HG03175 (cell line): ENCODE measurements at regions not wholly inside any gene's neighbourhood (a gene's known extent, or its start where the extent isn't known, plus 50 kb on each side); places are given as distances from the start of the nearest gene placed in this dataset.

ENCODE experiments used
- ATAC-seq: cut with Tn5 transposase; IDR thresholded peaks from one replicate; pipeline ENCODE4 v1.9.1; 2021; ENCODE audit warnings: mild to moderate bottlenecking, moderate library complexity; ENCODE audit not compliant: unreplicated experiment

DNA sequence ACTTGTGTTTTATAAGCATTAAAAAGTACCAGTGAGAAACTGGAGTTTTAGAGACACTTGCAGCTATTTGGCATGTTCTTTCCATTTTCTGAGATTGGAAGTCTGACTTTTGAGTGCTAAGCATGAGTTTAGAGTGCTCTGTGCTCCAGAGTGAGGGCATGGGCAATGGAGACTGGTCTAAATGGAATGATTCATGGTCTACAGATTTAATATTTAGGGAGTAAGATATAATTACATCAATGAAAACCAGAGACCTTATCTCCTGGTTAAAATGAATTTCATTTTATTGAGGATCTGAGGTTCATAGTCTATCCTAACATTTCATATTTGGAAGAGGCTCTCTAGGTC lies 135.9 kb upstream of the RPS23 start:
- no peak for ATAC-seq

DNA sequence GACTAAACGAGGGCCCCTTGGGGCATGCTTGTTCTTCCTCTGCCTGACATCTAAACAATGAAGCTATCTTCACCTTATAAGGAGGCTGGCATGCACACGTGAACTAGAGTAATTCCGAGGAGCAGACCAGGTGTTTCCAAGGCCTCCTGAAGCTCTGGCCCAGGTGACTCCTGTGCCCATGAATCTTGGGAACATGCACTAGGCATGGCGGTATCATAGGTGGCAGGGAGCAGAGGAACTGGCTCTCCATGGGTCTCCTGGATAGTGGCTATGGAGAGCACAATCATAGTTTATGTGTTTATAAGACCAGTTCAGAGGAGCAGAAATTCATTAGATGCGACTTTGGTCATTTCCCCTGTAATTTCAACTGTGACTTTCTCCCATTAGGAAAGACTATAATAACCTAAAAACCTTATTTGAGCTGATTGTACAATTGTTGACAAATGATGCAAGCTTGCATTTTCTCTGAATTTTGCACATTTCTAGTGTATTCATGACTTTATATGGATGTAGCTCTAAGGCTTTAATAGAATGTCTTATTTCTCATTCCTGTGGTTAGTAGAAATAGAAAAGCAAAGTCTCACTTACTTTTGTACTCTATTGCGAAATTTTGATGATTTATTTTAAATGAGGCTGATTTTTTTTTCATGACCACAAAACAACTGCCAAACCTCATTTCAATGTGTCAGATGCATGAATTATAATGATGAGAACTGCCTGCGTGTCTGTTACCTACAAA lies 135.3 kb upstream of the RPS23 start:
- no peak for ATAC-seq

DNA sequence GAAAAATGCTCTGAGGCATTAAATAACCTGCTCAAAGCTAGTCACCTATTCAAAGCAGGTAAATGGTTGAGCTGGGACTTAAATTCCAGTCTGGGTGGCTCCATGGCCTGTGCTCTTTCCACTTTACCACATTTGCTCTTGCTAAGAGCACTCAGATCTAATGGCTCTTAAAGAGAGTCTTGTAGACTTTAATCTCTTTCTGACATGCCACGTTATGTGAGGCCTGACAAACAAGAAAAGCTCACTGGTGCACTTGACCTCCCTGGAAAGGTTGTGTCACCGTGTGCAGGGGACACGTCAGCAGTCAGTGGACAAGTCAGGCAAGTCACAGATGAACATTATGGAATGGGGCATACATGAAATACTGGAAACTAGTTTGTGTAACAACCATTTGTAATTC lies 129.9 kb upstream of the RPS23 start:
- ATAC-seq, result no peak

DNA sequence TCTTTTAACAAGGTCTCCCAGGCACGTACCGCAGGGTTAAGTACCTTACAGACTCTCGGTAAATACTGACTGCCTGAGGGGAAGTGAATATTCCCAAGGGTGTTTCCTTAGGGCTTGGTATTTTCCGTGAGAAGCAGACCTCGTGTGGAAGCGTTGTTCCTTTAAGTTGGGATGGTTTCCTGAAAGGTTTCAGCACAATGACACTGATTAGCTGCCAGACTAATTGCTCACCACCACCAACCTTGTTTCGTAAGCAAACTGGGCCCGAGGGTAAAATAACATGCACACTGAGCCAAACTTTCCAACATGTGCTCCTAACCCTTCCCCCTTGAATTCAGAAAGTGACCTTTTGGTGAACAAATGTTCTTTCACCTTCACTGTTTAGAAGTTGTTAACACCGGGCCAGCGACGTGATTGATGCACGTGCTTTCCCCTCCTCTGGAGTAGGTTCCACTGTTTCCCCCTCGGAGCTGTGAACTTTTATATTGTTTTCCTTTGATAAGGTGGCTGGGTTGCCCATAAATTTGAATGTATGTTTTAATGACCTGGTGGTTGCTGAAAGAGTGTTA lies 128.1 kb upstream of the RPS23 start:
- ATAC-seq, result no peak

DNA sequence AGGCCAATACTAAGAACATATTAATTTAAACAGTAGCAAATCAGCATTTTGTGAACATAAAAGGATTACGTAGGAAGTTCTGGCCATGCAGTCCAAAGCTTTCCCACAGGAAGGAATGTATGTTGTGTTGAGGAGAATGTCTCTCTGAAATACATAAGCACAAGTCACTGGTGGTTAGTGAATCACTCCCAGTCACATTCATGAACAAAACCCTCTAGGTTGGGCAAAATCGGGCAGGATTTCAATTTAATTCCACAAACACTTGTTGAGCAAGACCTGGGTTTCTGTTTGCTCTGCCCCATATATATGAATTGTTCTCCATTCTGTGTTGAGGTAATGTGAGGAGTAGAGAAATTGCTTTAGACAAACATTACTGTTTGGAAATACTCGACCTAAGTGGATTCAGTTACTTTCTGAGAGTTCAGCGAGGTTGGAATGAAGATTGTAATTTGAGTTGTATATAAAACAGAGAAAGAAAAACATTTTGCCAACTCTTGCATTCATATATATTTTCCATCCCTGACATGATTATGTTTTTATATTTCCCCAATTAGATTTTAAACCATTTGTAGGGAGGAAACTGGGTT lies 127.6 kb upstream of the RPS23 start:
- no peak for ATAC-seq

- no peak for ATAC-seq
Observed at GRCh38 chr5:82405161-82405560, 127.0 kb upstream of the RPS23 start.

- ATAC-seq, result no peak
Observed at GRCh38 chr5:82404382-82404945, 126.3 kb upstream of the RPS23 start.

DNA sequence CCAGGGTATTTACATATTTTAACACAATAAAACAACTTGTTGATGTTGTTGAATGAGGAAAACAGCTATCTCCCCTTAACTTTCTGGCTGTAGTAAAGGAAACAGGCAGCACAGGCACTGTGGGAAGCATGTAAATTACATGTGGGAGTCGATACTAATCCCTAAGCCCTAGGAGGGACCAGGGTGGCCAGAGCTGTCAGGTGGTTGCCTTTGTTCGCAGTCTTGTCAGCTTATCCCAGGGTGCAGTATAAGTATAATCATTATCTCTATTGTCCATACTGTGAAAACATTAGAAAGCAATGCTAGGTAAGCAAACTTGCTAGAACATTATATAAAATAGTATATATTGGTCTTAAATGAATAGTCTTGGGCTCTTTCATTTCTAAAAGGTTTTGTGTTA lies 125.6 kb upstream of the RPS23 start:
- no peak for ATAC-seq

GRCh38 chr5:82403026-82403425 lies 124.9 kb upstream of the RPS23 start:
- ATAC-seq, result no peak

DNA sequence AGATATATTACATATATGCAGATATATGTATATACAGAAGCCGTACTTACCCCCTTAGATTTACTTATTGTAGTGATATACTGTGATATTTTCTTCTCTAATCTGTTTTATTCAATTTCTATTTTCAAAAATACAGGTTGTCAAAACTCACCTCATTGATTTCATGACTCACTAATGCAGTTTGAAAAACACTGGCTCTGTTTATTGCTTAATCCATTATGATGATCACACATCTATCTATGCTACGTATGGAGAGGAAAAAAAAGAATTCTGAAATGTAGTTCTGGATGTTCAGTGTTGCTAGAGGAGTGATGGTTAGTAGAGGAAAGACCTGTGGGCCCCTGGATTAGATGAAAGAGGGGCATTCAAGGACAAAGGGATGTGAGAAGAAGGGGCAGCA lies 121.0 kb upstream of the RPS23 start:
- ATAC-seq, result no peak

GRCh38 chr5:82397741-82398320 lies 119.7 kb upstream of the RPS23 start:
- no peak for ATAC-seq

GRCh38 chr5:82396871-82397514 lies 118.8 kb upstream of the RPS23 start:
- ATAC-seq, result no peak

GRCh38 chr5:82396396-82396795 lies 118.2 kb upstream of the RPS23 start:
- ATAC-seq, result no peak

DNA sequence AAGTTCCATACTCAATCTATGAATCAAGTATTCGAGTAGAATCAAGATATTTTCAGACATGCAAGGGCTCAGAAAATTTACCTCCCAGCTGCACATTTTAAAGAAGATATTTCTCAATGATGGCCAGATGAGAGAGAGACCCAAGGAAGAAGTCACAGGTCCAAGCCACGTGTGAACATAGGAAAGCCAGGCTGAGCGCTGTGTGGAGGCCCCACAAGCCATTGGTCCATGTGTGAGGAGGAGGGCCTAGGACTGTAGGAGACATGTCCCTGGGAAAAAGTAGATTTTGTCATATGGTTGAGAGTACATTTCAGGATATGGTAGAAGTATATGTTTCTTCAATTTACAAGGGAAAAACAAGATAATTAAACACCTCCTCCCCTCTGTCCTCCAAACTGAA lies 115.8 kb upstream of the RPS23 start:
- no peak for ATAC-seq

GRCh38 chr5:82390088-82390487 lies 111.9 kb upstream of the RPS23 start:
- ATAC-seq, result no peak

DNA sequence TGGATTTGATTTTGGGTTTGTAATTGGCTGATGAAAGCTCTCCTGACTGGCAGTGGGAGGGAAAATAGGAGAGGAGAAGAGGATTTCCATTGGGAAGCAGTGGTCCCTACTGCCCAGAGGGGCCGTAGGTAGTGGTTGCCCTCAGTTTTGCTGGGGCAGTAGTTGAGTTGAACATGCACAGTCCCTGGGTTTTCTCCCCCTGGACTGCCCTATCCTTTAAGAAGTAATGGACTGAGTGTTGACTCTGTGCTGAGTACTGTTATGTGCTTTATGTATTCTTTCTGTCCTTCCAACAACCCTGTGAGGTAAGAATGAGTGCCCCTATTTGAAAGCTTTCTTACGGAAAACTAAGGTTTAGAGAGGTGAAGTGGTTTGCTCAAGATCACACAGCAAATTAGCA lies 111.2 kb upstream of the RPS23 start:
- ATAC-seq, result no peak

DNA sequence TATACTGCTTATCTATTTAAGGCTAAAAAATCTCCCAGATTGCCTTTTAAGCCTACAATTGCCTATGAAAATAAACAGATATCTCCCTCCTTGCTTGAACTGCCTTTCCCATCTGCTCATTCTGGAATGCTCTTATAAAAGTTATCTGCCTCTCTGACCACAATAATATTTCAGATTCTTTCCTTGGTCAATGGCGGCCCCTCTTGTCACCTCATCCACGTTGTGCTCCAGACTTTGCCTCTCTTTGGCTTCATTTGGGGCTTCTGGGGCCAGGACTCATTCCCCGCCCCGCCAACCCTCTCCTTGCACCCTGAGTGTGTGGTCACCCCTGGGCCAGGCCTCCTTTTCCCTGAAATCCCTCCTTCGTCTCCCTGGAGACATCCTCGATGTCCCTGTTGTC lies 110.0 kb upstream of the RPS23 start:
- ATAC-seq, result no peak

DNA sequence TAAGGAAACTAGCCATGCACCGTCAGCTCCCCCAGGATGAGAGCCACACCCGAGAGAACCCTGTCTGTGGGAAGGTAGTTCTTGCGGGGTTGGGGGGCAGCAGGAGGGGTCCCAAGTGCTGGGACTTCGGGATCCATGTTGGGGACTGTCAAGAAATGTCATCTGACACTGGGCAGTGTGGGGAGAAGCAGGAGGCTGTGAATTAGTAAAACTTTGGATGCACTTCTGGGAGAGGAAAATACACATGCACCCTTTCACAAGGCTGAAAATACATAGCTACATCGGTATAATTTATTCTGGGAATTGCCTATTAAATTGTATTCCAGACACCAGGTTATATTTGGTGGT lies 109.6 kb upstream of the RPS23 start:
- no peak for ATAC-seq

DNA sequence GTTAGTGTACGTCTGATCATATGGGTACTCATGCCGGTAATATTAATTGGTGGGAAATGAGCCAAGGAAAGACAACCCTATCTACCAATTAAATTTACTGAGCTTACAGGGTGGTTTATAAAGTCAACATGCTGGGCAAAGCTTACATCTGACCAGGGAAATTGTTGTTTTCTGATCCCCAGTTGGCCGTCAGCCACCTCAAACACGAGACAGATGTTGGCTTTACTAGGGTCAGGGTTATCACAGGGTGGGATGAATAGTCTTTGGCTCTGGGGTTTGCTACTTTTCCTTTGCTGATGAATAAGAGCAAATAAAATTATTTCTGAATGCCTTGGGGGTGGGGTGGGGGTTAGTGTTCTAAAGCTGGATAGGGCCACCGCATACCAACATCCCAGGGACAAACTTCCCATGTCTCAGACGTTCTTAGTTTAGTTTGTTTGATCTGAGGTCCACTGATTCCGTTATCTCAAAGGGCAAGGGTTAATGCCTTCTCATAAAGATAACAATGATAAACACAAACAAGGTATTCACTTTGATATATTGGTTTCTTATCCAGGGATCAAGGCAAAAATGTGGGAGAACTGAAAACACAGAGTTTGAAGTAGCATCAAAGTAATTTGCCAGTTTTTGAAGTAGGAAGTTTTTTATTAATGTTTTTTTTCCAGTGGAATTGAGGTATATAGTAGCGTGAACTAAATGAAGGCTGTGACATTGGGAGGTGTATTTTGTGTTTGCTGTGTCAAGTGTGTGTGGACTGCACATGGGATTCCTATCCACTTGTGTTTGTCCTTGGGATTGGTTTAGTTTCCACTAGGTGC lies 109.1 kb upstream of the RPS23 start:
- ATAC-seq, result no peak

DNA sequence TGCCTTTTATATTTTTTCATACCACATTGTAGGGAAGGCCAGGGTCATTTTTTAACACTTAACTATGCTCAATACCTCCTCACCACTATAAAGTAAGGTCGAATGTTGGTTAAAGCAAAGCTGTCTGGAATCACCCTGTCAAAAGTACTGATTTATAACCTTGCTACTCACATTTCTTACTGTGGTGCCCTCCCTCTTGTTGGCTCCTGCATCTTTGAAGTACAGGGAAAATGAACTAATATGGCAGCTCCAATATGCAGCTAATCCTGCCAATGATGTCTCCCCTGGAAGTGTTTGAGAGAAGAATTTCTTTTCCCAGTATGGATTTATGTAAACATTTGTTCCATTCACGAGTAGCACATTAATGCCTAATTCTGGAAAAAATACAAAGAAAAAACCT lies 108.4 kb upstream of the RPS23 start:
- no peak for ATAC-seq
